ENCODE measurements at regions not wholly inside any gene's neighbourhood (a gene's known extent, or its start where the extent isn't known, plus 50 kb on each side); places are given as distances from the start of the nearest gene placed in this dataset.

DNA sequence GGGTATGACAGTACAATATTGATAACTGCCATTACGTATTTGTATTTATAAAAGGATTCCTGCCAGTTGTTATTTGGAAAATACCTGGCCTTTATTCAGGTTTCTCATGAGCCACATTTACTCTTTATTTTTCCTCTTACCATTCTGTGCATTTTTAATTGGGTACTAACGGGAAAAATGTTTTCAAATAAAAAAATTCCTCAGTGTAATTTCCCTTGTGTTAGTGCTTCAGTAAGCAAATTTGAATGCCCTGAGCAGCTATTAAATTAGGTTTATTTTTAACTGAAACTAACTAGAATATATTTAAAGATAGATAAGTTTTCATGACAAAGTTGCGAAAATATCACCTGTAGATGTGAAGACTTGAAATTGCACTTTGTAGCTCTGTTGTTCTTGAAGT, 146.0 kb downstream of the PTCHD4 start:
- Histone ChIP-seq H3K27ac (no peak overlapping the region), H3K9me3 (peaks cover 0 to 7% (median 2%) of the 10 kb centered on the region in 8 donors), H3K4me3 (no peak overlapping the region), H3K4me1 (no peaks in the 10 kb centered on the region), H3K27me3 (replicated peaks in 1 of 7) (no peaks in the 10 kb centered on the region), H3K36me3 (no peaks in the 10 kb centered on the region)
- no peak for TF ChIP-seq POLR2A (IDR thresholded peaks at IDR 0.05)
- TF ChIP-seq POLR2AphosphoS5 (IDR thresholded peaks at IDR 0.05): no peak
- TF ChIP-seq, protein P1, sequence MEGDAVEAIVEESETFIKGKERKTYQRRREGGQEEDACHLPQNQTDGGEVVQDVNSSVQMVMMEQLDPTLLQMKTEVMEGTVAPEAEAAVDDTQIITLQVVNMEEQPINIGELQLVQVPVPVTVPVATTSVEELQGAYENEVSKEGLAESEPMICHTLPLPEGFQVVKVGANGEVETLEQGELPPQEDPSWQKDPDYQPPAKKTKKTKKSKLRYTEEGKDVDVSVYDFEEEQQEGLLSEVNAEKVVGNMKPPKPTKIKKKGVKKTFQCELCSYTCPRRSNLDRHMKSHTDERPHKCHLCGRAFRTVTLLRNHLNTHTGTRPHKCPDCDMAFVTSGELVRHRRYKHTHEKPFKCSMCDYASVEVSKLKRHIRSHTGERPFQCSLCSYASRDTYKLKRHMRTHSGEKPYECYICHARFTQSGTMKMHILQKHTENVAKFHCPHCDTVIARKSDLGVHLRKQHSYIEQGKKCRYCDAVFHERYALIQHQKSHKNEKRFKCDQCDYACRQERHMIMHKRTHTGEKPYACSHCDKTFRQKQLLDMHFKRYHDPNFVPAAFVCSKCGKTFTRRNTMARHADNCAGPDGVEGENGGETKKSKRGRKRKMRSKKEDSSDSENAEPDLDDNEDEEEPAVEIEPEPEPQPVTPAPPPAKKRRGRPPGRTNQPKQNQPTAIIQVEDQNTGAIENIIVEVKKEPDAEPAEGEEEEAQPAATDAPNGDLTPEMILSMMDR (IDR thresholded peaks at IDR 0.05 in 8 of 11, conservative IDR thresholded peaks at IDR 0.05 in 3 of 11): no peak
- intact Hi-C loops (cut with DNase I; ENCODE audit: low total_unique reads): no loop called here
- no peak for DNase-seq
- 81 to 94% (median 85%) methylated on average over 3 of the region's 3 CpGs for WGBS, 5 donors

DNA sequence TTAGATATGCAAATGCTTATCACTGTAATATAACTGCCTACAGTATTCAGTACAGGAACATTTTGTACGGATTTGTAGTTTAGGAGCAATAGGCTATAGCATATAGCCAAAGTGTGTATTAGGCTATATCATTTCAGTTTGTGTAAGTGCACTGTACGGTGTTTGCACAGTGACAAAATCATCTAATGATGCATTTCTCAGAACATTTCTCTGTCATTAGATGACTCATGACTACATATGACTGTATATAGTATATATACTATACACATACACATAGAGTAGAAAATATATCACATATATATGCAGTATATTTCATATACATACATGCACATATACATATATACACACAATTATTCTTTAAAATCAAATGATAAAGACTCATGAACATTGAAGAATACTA, 158.4 kb downstream of the PTCHD4 start:
- intact Hi-C loops (cut with DNase I; ENCODE audit: low total_unique reads): no loop called here
- no peak for DNase-seq
- H3K27ac ChIP-seq: no peak overlapping the region
- no peaks in the 10 kb centered on the region for H3K36me3 ChIP-seq
- H3K4me1 ChIP-seq: no peaks in the 10 kb centered on the region
- 81 to 96% (median 86%) methylated on average over 2 of the region's 2 CpGs for WGBS, 5 donors
- no peaks in the 10 kb centered on the region for H3K27me3 ChIP-seq (replicated peaks in 1 of 7)
- no peak overlapping the region for H3K4me3 ChIP-seq
- TF ChIP-seq POLR2A (IDR thresholded peaks at IDR 0.05): no peak
- no peak for TF ChIP-seq POLR2AphosphoS5 (IDR thresholded peaks at IDR 0.05)
- TF ChIP-seq, protein P1 (IDR thresholded peaks at IDR 0.05 in 8 of 11, conservative IDR thresholded peaks at IDR 0.05 in 3 of 11): no peak
- H3K9me3 ChIP-seq: peaks cover 0 to 6% (median 0%) of the 10 kb centered on the region in 8 donors

- DNase-seq: no peak
- Histone ChIP-seq H3K27me3 (replicated peaks in 1 of 7) (no peaks in the 10 kb centered on the region), H3K27ac (no peak overlapping the region), H3K4me1 (no peaks in the 10 kb centered on the region), H3K36me3 (no peaks in the 10 kb centered on the region), H3K9me3 (peaks cover 0 to 8% (median 0%) of the 10 kb centered on the region in 8 donors), H3K4me3 (no peak overlapping the region)
- TF ChIP-seq, protein P1 (IDR thresholded peaks at IDR 0.05 in 8 of 11, conservative IDR thresholded peaks at IDR 0.05 in 3 of 11): no peak
- TF ChIP-seq POLR2AphosphoS5 (IDR thresholded peaks at IDR 0.05) (no peak), POLR2A (IDR thresholded peaks at IDR 0.05) (no peak)
- intact Hi-C loops (cut with DNase I; ENCODE audit: low total_unique reads): no loop called here
- 78 to 89% (median 82%) methylated on average over 4 of the region's 4 CpGs for WGBS, 5 donors
These were observed 163.0 kb downstream of the OPN5 start for GRCh38 chr6:47944846-47945245.

DNA sequence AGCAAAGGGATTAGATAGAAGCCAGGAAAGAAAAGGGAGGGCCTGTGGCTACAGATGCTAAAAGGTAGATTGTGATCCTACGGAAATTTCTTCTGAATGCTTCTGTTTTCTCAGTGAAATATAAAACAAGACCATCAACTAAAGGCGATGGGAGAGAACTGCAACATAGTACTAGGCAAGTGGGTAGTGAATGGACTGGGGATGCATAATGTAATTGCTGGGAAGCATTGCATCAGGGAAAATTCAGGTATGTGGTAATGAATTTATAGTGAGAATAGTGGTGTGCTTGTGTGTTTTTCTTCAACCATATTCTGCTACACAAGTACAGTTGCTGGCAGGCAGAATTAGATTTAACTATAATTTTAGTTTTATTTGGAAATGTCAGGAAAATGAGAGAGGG, 156.6 kb downstream of the OPN5 start:
- 87 to 97% (median 91%) methylated on average over 2 of the region's 2 CpGs for WGBS, 5 donors
- Histone ChIP-seq H3K27ac (no peak overlapping the region), H3K4me1 (peaks cover 0 to 7% (median 0%) of the 10 kb centered on the region in 6 donors), H3K36me3 (no peaks in the 10 kb centered on the region), H3K27me3 (replicated peaks in 1 of 7) (no peaks in the 10 kb centered on the region), H3K4me3 (no peak overlapping the region), H3K9me3 (no peaks in the 10 kb centered on the region)
- no peak for DNase-seq
- no peak for TF ChIP-seq POLR2A (IDR thresholded peaks at IDR 0.05)
- TF ChIP-seq POLR2AphosphoS5 (IDR thresholded peaks at IDR 0.05): no peak
- TF ChIP-seq, protein P1 (IDR thresholded peaks at IDR 0.05 in 8 of 11, conservative IDR thresholded peaks at IDR 0.05 in 3 of 11): no peak
- intact Hi-C loops (cut with DNase I; ENCODE audit: low total_unique reads): no loop called here
